Left lung (tissue), 4 donors: ENCODE measurements at regions not wholly inside any gene's neighbourhood (a gene's known extent, or its start where the extent isn't known, plus 50 kb on each side); places are given as distances from the start of the nearest gene placed in this dataset.

Source experiments
- ATAC-seq: fragments of 200-7000 bp; cut with Tn5 transposase; one replicate; pipeline ENCODE4 v1.9.1; 2020; ENCODE audit warnings: moderate library complexity
- DNase-seq, 4 donors: peaks; one replicate each; pipeline ENCODE4 v3.0.0-alpha.2; 2013 to 2020
- H3K27ac ChIP-seq, 2 donors: fragments of 200-600 bp; sonication (generic) in 1 of 2; one replicate each; pipeline versions ENCODE4 v1.5.0 to v1.8.0; 2020 to 2021
- H3K27me3 ChIP-seq, 2 donors: fragments of 200-600 bp; sonication (generic) in 1 of 2; one replicate each; pipeline versions ENCODE4 v1.5.0 to v1.8.0; 2020 to 2021
- H3K36me3 ChIP-seq, 2 donors: fragments of 200-600 bp; sonication (generic) in 1 of 2; one replicate each; pipeline versions ENCODE4 v1.5.0 to v1.8.0; 2020 to 2021
- H3K4me1 ChIP-seq, 2 donors: fragments of 200-600 bp; one replicate each; pipeline ENCODE4 v1.8.0; 2021
- H3K4me3 ChIP-seq, 2 donors: fragments of 200-600 bp; sonication (generic) in 1 of 2; one replicate each; pipeline versions ENCODE4 v1.5.0 to v1.8.0; 2020 to 2021; ENCODE audit warnings: mild to moderate bottlenecking in 1 of 2
- H3K9me3 ChIP-seq, 2 donors: fragments of 200-600 bp; sonication (generic) in 1 of 2; one replicate each; pipeline versions ENCODE4 v1.5.0 to v1.8.0; 2020 to 2021
- CTCF ChIP-seq, 2 donors: fragments of 200-600 bp; sonication (generic) in 1 of 2; IDR thresholded peaks; one replicate each; pipeline versions ENCODE4 v1.5.0 to v1.8.0; 2021; ENCODE audit warnings: antibody characterized with exemption in 2 of 2
- intact Hi-C, 2 donors: fragments of 100-400 bp; cut with DNase I; formaldehyde crosslinking; loops; one replicate each; pipeline versions ENCODE4 v1.11.2 to v1.14.2; 2022
- donor health status: DM: no; HTN: yes; CAD: no.
- donor health status: DM: no; HTN: no; CAD: no.

- Histone ChIP-seq H3K4me3 (no peak overlapping the region), H3K9me3 (no peaks in the 10 kb centered on the region), H3K4me1 (peaks cover 0 to 17% of the 10 kb centered on the region in 2 donors), H3K27me3 (no peaks in the 10 kb centered on the region), H3K36me3 (no peaks in the 10 kb centered on the region), H3K27ac (no peak overlapping the region)
- intact Hi-C loops: no loop called here
- ATAC-seq (peak; percentile 64), DNase-seq (no peak)
- no peak for TF ChIP-seq CTCF (IDR thresholded peaks at IDR 0.05)
These were observed 120.4 kb downstream of the CDH26 start for GRCh38 chr20:60078351-60079250.

- Histone ChIP-seq H3K27ac (no peak overlapping the region), H3K4me1 (peaks cover 0 to 17% of the 10 kb centered on the region in 2 donors), H3K9me3 (no peaks in the 10 kb centered on the region), H3K27me3 (peaks cover 0 to 8% of the 10 kb centered on the region in 2 donors), H3K4me3 (no peak overlapping the region), H3K36me3 (no peaks in the 10 kb centered on the region)
- no peak for ATAC-seq
- intact Hi-C loops: no loop called here
- DNase-seq: no peak
- TF ChIP-seq CTCF (IDR thresholded peaks at IDR 0.05): no peak
These were observed 122.2 kb downstream of the CDH26 start for GRCh38 chr20:60080401-60080800.

DNA sequence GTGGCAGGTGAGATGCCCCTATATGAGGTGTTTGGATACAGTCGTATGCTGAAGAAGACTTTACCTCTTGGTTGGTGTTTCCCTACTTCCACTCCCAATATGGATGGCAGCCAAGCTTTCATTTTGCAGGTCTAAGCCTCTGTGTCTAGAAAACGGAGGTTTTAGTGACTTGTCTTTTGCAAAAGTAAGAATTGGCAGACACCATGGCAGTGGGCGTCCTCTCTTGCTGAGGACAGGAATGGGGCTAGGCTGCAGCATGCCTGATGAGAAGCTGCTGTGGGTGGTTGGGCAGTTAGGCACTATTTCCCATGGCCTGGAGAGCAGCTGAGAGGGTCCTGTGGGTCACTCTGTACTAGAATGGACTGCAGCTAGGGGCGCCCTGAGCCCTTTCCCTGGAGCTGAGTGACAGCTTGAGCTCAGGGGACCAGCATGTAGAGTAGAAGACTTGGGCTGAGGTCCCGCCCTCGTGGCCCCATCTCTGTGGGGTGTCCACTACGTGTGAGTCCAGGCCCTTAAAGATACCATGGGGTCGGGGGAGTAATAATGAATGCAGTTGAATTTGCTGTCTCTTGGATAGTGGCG is 127.4 kb downstream of the CDH26 start:
- Histone ChIP-seq H3K9me3 (no peaks in the 10 kb centered on the region), H3K27ac (no peak overlapping the region), H3K27me3 (peaks cover 0 to 45% of the 10 kb centered on the region in 2 donors), H3K4me1 (peaks cover 0 to 13% of the 10 kb centered on the region in 2 donors), H3K36me3 (no peaks in the 10 kb centered on the region), H3K4me3 (no peak overlapping the region)
- no peak for TF ChIP-seq CTCF (IDR thresholded peaks at IDR 0.05)
- intact Hi-C loops: no loop called here
- DNase-seq (no peak), ATAC-seq (no peak)

DNA sequence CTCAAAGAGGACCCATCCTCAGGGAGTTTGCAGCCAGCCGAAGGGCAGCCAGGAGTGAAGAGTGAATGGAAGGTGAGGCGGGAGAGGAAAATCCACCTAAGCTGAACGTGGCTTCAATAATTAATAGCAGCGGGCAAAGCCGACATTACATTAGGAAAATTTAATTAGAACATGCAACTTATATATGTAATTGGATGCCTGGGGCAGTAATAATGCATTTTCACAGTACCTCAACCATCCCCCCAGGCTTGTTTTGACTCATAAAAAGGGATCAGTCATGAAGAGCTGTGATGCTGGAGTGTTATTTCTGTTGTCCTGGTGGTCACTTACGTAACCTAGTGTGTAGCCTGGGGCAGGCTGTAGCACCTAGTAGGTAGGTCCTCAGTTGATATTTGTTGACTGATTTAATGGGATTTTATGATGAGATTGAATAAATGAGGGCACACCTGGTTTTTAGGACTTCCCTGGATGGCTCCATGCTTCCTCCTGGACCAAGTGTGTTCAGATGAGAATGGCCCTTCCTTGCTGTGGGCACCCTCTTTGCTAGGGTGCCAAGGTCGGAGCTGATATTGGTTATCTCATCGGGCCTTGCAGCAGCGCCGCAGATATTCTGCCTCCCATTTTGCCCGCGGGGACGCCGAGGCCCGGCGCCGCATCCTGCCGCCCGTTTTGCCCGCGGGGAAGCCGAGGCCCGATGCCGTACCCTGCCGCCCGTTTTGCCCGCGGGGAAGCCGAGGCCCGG is 128.8 kb downstream of the CDH26 start:
- H3K4me1 ChIP-seq: peaks cover 0 to 13% of the 10 kb centered on the region in 2 donors
- TF ChIP-seq CTCF (IDR thresholded peaks at IDR 0.05): no peak
- peaks cover 0 to 45% of the 10 kb centered on the region in 2 donors for H3K27me3 ChIP-seq
- H3K36me3 ChIP-seq: no peaks in the 10 kb centered on the region
- DNase-seq (no peak), ATAC-seq (no peak)
- H3K9me3 ChIP-seq: no peaks in the 10 kb centered on the region
- H3K4me3 ChIP-seq: peak overlapping the region in 1 of 2 donors; percentile 32
- intact Hi-C loops: no loop called here
- H3K27ac ChIP-seq: no peak overlapping the region
